ENCODE measurements at regions not wholly inside any gene's neighbourhood (a gene's known extent, or its start where the extent isn't known, plus 50 kb on each side); places are given as distances from the start of the nearest gene placed in this dataset.

GRCh38 chr1:99496067-99496466 is 149.8 kb upstream of the PALMD start:
- Histone ChIP-seq H4K20me1 (ENCODE audit: insufficient read depth, poor library complexity, severe bottlenecking) (no peaks in the 10 kb centered on the region), H3K9me3 (ENCODE audit: low read depth) (no peaks in the 10 kb centered on the region), H3K36me3 (replicated peaks; ENCODE audit: insufficient read depth, low read depth) (no peaks in the 10 kb centered on the region), H3K4me3 (no peak overlapping the region), H3K9me2 (replicated peaks; ENCODE audit: insufficient read depth) (no peaks in the 10 kb centered on the region), H3K27me3 (no peaks in the 10 kb centered on the region), H3K4me2 (no peak overlapping the region), H3K27ac (no peak overlapping the region), H3K4me1 (ENCODE audit: insufficient read depth) (no peaks in the 10 kb centered on the region), H3K79me2 (no peaks in the 10 kb centered on the region), H2AFZ (no peak overlapping the region)
- no peak for TF ChIP-seq EZH2 (IDR thresholded peaks at IDR 0.05; ENCODE audit: borderline replicate concordance)
- no peak for TF ChIP-seq EZH2phosphoT487 (IDR thresholded peaks at IDR 0.05; ENCODE audit: low read depth, severe bottlenecking, unreplicated experiment)
- no peak for TF ChIP-seq CTCF (IDR thresholded peaks at IDR 0.05; ENCODE audit: poor library complexity)
- DNase-seq (ENCODE audit: low spot score): no peak
- 90% methylated on average over 3 of the region's 3 CpGs for WGBS (ENCODE audit: low lambda C conversion rate, missing lambda C conversion rate)

- no peaks in the 10 kb centered on the region for H3K9me2 ChIP-seq (replicated peaks; ENCODE audit: insufficient read depth)
- DNase-seq (ENCODE audit: low spot score): no peak
- 89% methylated on average over 1 of the region's 1 CpG for WGBS (ENCODE audit: low lambda C conversion rate, missing lambda C conversion rate)
- H3K79me2 ChIP-seq: no peaks in the 10 kb centered on the region
- H2AFZ ChIP-seq: no peak overlapping the region
- no peak overlapping the region for H3K4me2 ChIP-seq
- TF ChIP-seq EZH2 (IDR thresholded peaks at IDR 0.05; ENCODE audit: borderline replicate concordance): no peak
- TF ChIP-seq CTCF (IDR thresholded peaks at IDR 0.05; ENCODE audit: poor library complexity): no peak
- TF ChIP-seq EZH2phosphoT487 (IDR thresholded peaks at IDR 0.05; ENCODE audit: low read depth, severe bottlenecking, unreplicated experiment): no peak
- H4K20me1 ChIP-seq (ENCODE audit: insufficient read depth, poor library complexity, severe bottlenecking): no peaks in the 10 kb centered on the region
- H3K9me3 ChIP-seq (ENCODE audit: low read depth): no peaks in the 10 kb centered on the region
- no peak overlapping the region for H3K27ac ChIP-seq
- H3K4me1 ChIP-seq (ENCODE audit: insufficient read depth): no peaks in the 10 kb centered on the region
- no peak overlapping the region for H3K4me3 ChIP-seq
- H3K27me3 ChIP-seq: no peaks in the 10 kb centered on the region
- H3K36me3 ChIP-seq (replicated peaks; ENCODE audit: insufficient read depth, low read depth): no peaks in the 10 kb centered on the region
Measured at GRCh38 chr1:99497690-99498089, 148.2 kb upstream of the PALMD start.

GRCh38 chr1:99500541-99500940 is 145.4 kb upstream of the PALMD start:
- Histone ChIP-seq H3K4me1 (ENCODE audit: insufficient read depth) (peaks cover 7% of the 10 kb centered on the region), H3K36me3 (replicated peaks; ENCODE audit: insufficient read depth, low read depth) (no peaks in the 10 kb centered on the region), H3K9me3 (ENCODE audit: low read depth) (no peaks in the 10 kb centered on the region), H3K4me2 (no peak overlapping the region), H3K27me3 (no peaks in the 10 kb centered on the region), H3K27ac (no peak overlapping the region), H3K4me3 (no peak overlapping the region), H2AFZ (no peak overlapping the region), H3K9me2 (replicated peaks; ENCODE audit: insufficient read depth) (no peaks in the 10 kb centered on the region), H4K20me1 (ENCODE audit: insufficient read depth, poor library complexity, severe bottlenecking) (no peaks in the 10 kb centered on the region), H3K79me2 (no peaks in the 10 kb centered on the region)
- TF ChIP-seq CTCF (IDR thresholded peaks at IDR 0.05; ENCODE audit: poor library complexity) (no peak), EZH2 (IDR thresholded peaks at IDR 0.05; ENCODE audit: borderline replicate concordance) (no peak), EZH2phosphoT487 (IDR thresholded peaks at IDR 0.05; ENCODE audit: low read depth, severe bottlenecking, unreplicated experiment) (no peak)
- DNase-seq (ENCODE audit: low spot score): no peak

GRCh38 chr1:99501871-99502270 is 144.0 kb upstream of the PALMD start:
- H4K20me1 ChIP-seq (ENCODE audit: insufficient read depth, poor library complexity, severe bottlenecking): no peaks in the 10 kb centered on the region
- no peak overlapping the region for H2AFZ ChIP-seq
- H3K36me3 ChIP-seq (replicated peaks; ENCODE audit: insufficient read depth, low read depth): no peaks in the 10 kb centered on the region
- no peaks in the 10 kb centered on the region for H3K9me2 ChIP-seq (replicated peaks; ENCODE audit: insufficient read depth)
- WGBS (ENCODE audit: low lambda C conversion rate, missing lambda C conversion rate): 77% methylated on average over 1 of the region's 1 CpG
- H3K4me3 ChIP-seq: no peak overlapping the region
- H3K27ac ChIP-seq: no peak overlapping the region
- no peaks in the 10 kb centered on the region for H3K9me3 ChIP-seq (ENCODE audit: low read depth)
- no peak for DNase-seq (ENCODE audit: low spot score)
- H3K4me2 ChIP-seq: no peak overlapping the region
- no peak for TF ChIP-seq EZH2 (IDR thresholded peaks at IDR 0.05; ENCODE audit: borderline replicate concordance)
- TF ChIP-seq EZH2phosphoT487 (IDR thresholded peaks at IDR 0.05; ENCODE audit: low read depth, severe bottlenecking, unreplicated experiment): no peak
- no peak for TF ChIP-seq CTCF (IDR thresholded peaks at IDR 0.05; ENCODE audit: poor library complexity)
- H3K27me3 ChIP-seq: no peaks in the 10 kb centered on the region
- H3K79me2 ChIP-seq: no peaks in the 10 kb centered on the region
- peaks cover 7% of the 10 kb centered on the region for H3K4me1 ChIP-seq (ENCODE audit: insufficient read depth)
